HCT116 (cell line): ENCODE measurements at regions not wholly inside any gene's neighbourhood (a gene's known extent, or its start where the extent isn't known, plus 50 kb on each side); places are given as distances from the start of the nearest gene placed in this dataset.

Experiments used
- ATAC-seq: fragments of 200-7000 bp; cut with Tn5 transposase; 2 replicates; pipeline ENCODE4 v1.9.1; 2020; ENCODE audit warnings: mild to moderate bottlenecking, moderate library complexity
- BruUV-seq: library from RNA; stranded (reverse); fragments of 400-500 nt; replicated peaks from 2 replicates; lab custom pipeline; 2021; lab: Mats Ljungman, UMichigan
- CTCF ChIA-PET: fragments of 300-600 bp; sonication (Branson Sonifier 250); formaldehyde crosslinking; loops from one replicate; lab custom pipeline; 2021; ENCODE audit warnings: antibody characterized with exemption; lab: Charles Lee
- POLR2A ChIA-PET: fragments of 300-600, 350-600 bp; sonication (Branson Sonifier 250); formaldehyde crosslinking; loops from one replicate; lab custom pipeline; 2021; ENCODE audit warnings: antibody characterized with exemption; lab: Charles Lee
- RAD21 ChIA-PET, 2 experiments: fragments of 300-600 bp; sonication (Branson Sonifier 250); formaldehyde crosslinking; loops; one replicate each; lab custom pipeline; 2023; ENCODE audit warnings: low total read pairs in 2 of 2; ENCODE audit not compliant: uncharacterized antibody in 2 of 2, unreplicated experiment in 2 of 2, low non-redundant PET in 1 of 2; lab: Charles Lee
- DNase-seq: peaks from one replicate; pipeline ENCODE4 v3.0.0-alpha.2; 2010; ENCODE audit warnings: low read depth, low spot score
- H2AFZ ChIP-seq: fragments of 200-600 bp; shearing (Covaris generic), sonication (generic); 2 replicates; pipeline ENCODE4 v1.6.1; 2017; ENCODE audit warnings: low read depth, mixed run types, mixed read lengths, antibody characterized with exemption, low read length; ENCODE audit not compliant: poor library complexity, severe bottlenecking
- H3K27ac ChIP-seq: 2 replicates; pipeline ENCODE4 v1.5.1; 2012; ENCODE audit warnings: low read depth, low read length
- H3K27me3 ChIP-seq: fragments of 200-600 bp; sonication (generic); 2 replicates; pipeline ENCODE4 v1.6.1; 2016; ENCODE audit warnings: mixed run types, low read length, mixed read lengths; ENCODE audit not compliant: insufficient read depth
- H3K36me3 ChIP-seq, 2 experiments: fragments of 200-500 bp in 1 of 2; fragments of 200-600 bp in 1 of 2; sonication (Bioruptor generic) in 1 of 2; sonication (generic) in 1 of 2; 2 replicates each; pipeline versions ENCODE4 v1.5.1 to v1.6.1; 2014 to 2016; ENCODE audit warnings: low read length in 2 of 2, inconsistent platforms in 1 of 2, mixed read lengths in 1 of 2, mixed run types in 1 of 2; ENCODE audit not compliant: insufficient read depth in 2 of 2, control insufficient read depth in 1 of 2
- H3K4me1 ChIP-seq, 2 experiments: fragments of 200-600 bp in 1 of 2; sonication (generic) in 1 of 2; 2 replicates each; pipeline versions ENCODE4 v1.5.1 to v1.6.1; 2012 to 2017; ENCODE audit warnings: low read length in 2 of 2, inconsistent platforms in 1 of 2, mild to moderate bottlenecking in 1 of 2, mixed read lengths in 1 of 2, mixed run types in 1 of 2, moderate library complexity in 1 of 2; ENCODE audit not compliant: insufficient read depth in 2 of 2, control insufficient read depth in 1 of 2
- H3K4me2 ChIP-seq: fragments of 200-600 bp; sonication (generic); 2 replicates; pipeline ENCODE4 v1.6.1; 2017; ENCODE audit warnings: mixed run types, low read length, mixed read lengths
- H3K4me3 ChIP-seq, 2 experiments: fragments of 200-600 bp in 1 of 2; sonication (generic) in 1 of 2; replicated peaks in 1 of 2; 2 replicates each; pipeline ENCODE4 v1.5.1; 2011 to 2016; ENCODE audit warnings: low read length in 2 of 2, control low read depth in 1 of 2, low read depth in 1 of 2, mild to moderate bottlenecking in 1 of 2, mixed read lengths in 1 of 2, mixed run types in 1 of 2
- H3K79me2 ChIP-seq: fragments of 200-600 bp; sonication (generic); 2 replicates; pipeline ENCODE4 v1.6.1; 2017; ENCODE audit warnings: mild to moderate bottlenecking, mixed run types, low read length, moderate library complexity, mixed read lengths; ENCODE audit not compliant: insufficient read depth
- H3K9ac ChIP-seq: fragments of 200-600 bp; sonication (generic); 2 replicates; pipeline ENCODE4 v1.6.1; 2016; ENCODE audit warnings: low read length, mixed read lengths
- H3K9me2 ChIP-seq: fragments of 200-600 bp; sonication (generic), shearing (Covaris generic); 2 replicates; pipeline ENCODE4 v1.6.1; 2017; ENCODE audit warnings: mixed run types, mild to moderate bottlenecking, moderate library complexity; ENCODE audit not compliant: insufficient read depth
- H3K9me3 ChIP-seq, 2 experiments: fragments of 200-500 bp in 1 of 2; fragments of 200-600 bp in 1 of 2; sonication (Bioruptor generic) in 1 of 2; sonication (generic) in 1 of 2; 2 replicates each; pipeline ENCODE4 v1.6.1; 2014 to 2017; ENCODE audit warnings: low read length in 2 of 2, mixed read lengths in 2 of 2, inconsistent platforms in 1 of 2, low read depth in 1 of 2, mild to moderate bottlenecking in 1 of 2, mixed run types in 1 of 2, moderate library complexity in 1 of 2; ENCODE audit not compliant: control insufficient read depth in 1 of 2, insufficient read depth in 1 of 2
- H4K20me1 ChIP-seq: fragments of 200-600 bp; sonication (generic), shearing (Covaris generic); 2 replicates; pipeline ENCODE4 v1.6.1; 2017; ENCODE audit warnings: mixed run types, mild to moderate bottlenecking, moderate library complexity; ENCODE audit not compliant: insufficient read depth
- EZH2 ChIP-seq: fragments of 200-600 bp; sonication (generic); IDR thresholded peaks from 2 replicates; pipeline ENCODE4 v1.6.1; 2017; ENCODE audit warnings: antibody characterized with exemption, mixed run types
- POLR2AphosphoS5 ChIP-seq: IDR thresholded peaks from 2 replicates; pipeline ENCODE4 v1.6.1; 2011; ENCODE audit warnings: mild to moderate bottlenecking, low read depth, low read length, moderate library complexity
- SIN3A ChIP-seq: IDR thresholded peaks from 2 replicates; pipeline ENCODE4 v1.6.1; 2012; ENCODE audit warnings: low read depth
- SP1 ChIP-seq: IDR thresholded peaks from 2 replicates; pipeline ENCODE4 v1.6.1; 2012; ENCODE audit warnings: low read depth
- TCF7L2 ChIP-seq: IDR thresholded peaks from 2 replicates; pipeline ENCODE4 v1.7.0; 2011; ENCODE audit warnings: borderline replicate concordance, inconsistent platforms; ENCODE audit not compliant: insufficient read depth, insufficient read length; ENCODE audit errors: extremely low read depth
- YY1 ChIP-seq: IDR thresholded peaks from 2 replicates; pipeline ENCODE4 v1.6.1; 2011; ENCODE audit warnings: low read length, low read depth, moderate library complexity, mild to moderate bottlenecking; ENCODE audit not compliant: insufficient replicate concordance; ENCODE audit errors: extremely low read depth
- intact Hi-C: fragments of 100-400 bp; cut with micrococcal nuclease; formaldehyde crosslinking; loops from 2 replicates; pipeline ENCODE4 v1.10.0; 2022
- TF ChIP-seq, protein P1 (sequence below): IDR thresholded peaks from 2 replicates; pipeline ENCODE4 v1.6.1; 2012
- TF ChIP-seq, protein P2 (sequence below), 3 experiments: fragments of 200-600 bp in 1 of 3; sonication (generic) in 1 of 3; IDR thresholded peaks in 2 of 3; conservative IDR thresholded peaks in 1 of 3; 2 replicates each; pipeline ENCODE4 v1.5.1; 2012 to 2017; ENCODE audit warnings: low read depth in 2 of 3, low read length in 2 of 3, antibody characterized with exemption in 1 of 3, borderline replicate concordance in 1 of 3, control low read depth in 1 of 3, mild to moderate bottlenecking in 1 of 3, mixed read lengths in 1 of 3, mixed run types in 1 of 3, moderate library complexity in 1 of 3; ENCODE audit not compliant: insufficient read depth in 1 of 3

DNA sequence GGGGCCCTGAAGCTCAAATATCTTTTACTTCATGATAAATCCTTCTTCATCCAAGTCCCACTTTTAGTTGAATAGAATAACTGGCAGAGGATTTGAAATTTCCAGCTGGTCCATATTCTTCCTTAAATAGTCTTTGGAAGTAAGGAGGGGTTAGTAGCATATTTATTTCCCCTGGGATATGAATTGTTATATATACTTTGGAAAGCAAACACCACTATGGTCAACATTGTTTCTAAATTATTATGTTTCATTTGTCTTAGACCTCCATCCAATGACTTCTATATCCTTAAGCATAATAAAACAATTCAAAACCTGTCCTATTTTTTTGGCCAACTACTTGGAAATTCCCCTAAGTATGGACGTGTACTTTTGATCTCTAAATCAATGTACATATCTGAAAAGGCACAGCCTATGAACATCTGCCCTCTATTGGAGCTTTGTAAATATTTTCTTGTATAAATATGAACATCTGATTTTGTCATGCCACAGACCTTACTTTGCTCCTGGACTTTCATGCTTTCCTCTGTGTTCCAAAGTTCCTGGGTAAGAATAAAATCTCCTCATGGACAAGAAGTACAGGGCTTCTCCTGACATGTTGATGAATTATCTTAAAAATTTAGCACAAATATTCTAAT lies 1212.0 kb downstream of the GALC start:
- ChIA-PET CTCF (no interaction called here), POLR2A (no interaction called here), RAD21 (no interaction called here)
- Histone ChIP-seq H2AFZ (no peak overlapping the region), H3K36me3 (no peaks in the 10 kb centered on the region), H3K4me3 (no peak overlapping the region), H3K79me2 (no peaks in the 10 kb centered on the region), H3K4me2 (no peak overlapping the region), H4K20me1 (no peaks in the 10 kb centered on the region), H3K27me3 (no peaks in the 10 kb centered on the region), H3K4me1 (no peaks in the 10 kb centered on the region), H3K9ac (no peak overlapping the region), H3K9me2 (no peaks in the 10 kb centered on the region), H3K9me3 (peaks cover 1 to 18% of the 10 kb centered on the region in 2 experiments; a peak in 2 of 4 replicates), H3K27ac (no peak overlapping the region)
- intact Hi-C loops = no loop called here
- no TSS peak for BruUV-seq
- no peak for DNase-seq
- ATAC-seq = no peak
- TF ChIP-seq TCF7L2 (no peak), POLR2AphosphoS5 (no peak), SP1 (no peak), SIN3A (no peak), YY1 (no peak), EZH2 (no peak)
- TF ChIP-seq, protein P1, sequence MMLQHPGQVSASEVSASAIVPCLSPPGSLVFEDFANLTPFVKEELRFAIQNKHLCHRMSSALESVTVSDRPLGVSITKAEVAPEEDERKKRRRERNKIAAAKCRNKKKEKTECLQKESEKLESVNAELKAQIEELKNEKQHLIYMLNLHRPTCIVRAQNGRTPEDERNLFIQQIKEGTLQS = no peak
- TF ChIP-seq, protein P2, sequence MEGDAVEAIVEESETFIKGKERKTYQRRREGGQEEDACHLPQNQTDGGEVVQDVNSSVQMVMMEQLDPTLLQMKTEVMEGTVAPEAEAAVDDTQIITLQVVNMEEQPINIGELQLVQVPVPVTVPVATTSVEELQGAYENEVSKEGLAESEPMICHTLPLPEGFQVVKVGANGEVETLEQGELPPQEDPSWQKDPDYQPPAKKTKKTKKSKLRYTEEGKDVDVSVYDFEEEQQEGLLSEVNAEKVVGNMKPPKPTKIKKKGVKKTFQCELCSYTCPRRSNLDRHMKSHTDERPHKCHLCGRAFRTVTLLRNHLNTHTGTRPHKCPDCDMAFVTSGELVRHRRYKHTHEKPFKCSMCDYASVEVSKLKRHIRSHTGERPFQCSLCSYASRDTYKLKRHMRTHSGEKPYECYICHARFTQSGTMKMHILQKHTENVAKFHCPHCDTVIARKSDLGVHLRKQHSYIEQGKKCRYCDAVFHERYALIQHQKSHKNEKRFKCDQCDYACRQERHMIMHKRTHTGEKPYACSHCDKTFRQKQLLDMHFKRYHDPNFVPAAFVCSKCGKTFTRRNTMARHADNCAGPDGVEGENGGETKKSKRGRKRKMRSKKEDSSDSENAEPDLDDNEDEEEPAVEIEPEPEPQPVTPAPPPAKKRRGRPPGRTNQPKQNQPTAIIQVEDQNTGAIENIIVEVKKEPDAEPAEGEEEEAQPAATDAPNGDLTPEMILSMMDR (IDR thresholded peaks at IDR 0.05 in 2 of 3, conservative IDR thresholded peaks at IDR 0.05 in 1 of 3; ENCODE audit: borderline replicate concordance in 1 of 3, insufficient read depth in 1 of 3, low read depth in 2 of 3, low read length in 2 of 3) = no peak
